ENCODE measurements at regions not wholly inside any gene's neighbourhood (a gene's known extent, or its start where the extent isn't known, plus 50 kb on each side); places are given as distances from the start of the nearest gene placed in this dataset.
A peak's percentile ranks its signal among the peaks of the same experiment; 100 is the strongest.
"Not testable (repeated sequence)": the region's sequence is repeated elsewhere in the genome, so short reads cannot be mapped to it uniquely, and the experiment has no call there.

- not testable (repeated sequence) for DNase-seq (ENCODE audit: low spot score)
These were observed 846.2 kb downstream of the RNF144A start for GRCh38 chr2:7763418-7763817.

- no peak for DNase-seq (ENCODE audit: low spot score)
These were observed 848.0 kb downstream of the RNF144A start for GRCh38 chr2:7765236-7765635.

- DNase-seq (ENCODE audit: low spot score) = no peak
These were observed 849.0 kb downstream of the RNF144A start for GRCh38 chr2:7766088-7766722.

- no peak for DNase-seq (ENCODE audit: low spot score)
These were observed 849.9 kb downstream of the RNF144A start for GRCh38 chr2:7766978-7767565.

- no peak for DNase-seq (ENCODE audit: low spot score)
These were observed 850.7 kb downstream of the RNF144A start for GRCh38 chr2:7767902-7768301.

- no peak for DNase-seq (ENCODE audit: low spot score)
These were observed 854.6 kb downstream of the RNF144A start for GRCh38 chr2:7771781-7772180.

GRCh38 chr2:7773362-7774360 lies 856.4 kb downstream of the RNF144A start:
- DNase-seq (ENCODE audit: low spot score) = no peak

GRCh38 chr2:7774481-7774880 lies 857.3 kb downstream of the RNF144A start:
- no peak for DNase-seq (ENCODE audit: low spot score)

- no peak for DNase-seq (ENCODE audit: low spot score)
These were observed 860.5 kb downstream of the RNF144A start for GRCh38 chr2:7777668-7778067.

GRCh38 chr2:7780321-7780720 lies 863.1 kb downstream of the RNF144A start:
- DNase-seq (ENCODE audit: low spot score) = peak; percentile 14

GRCh38 chr2:7785700-7786099 lies 868.5 kb downstream of the RNF144A start:
- no peak for DNase-seq (ENCODE audit: low spot score)

GRCh38 chr2:7788736-7789135 lies 871.5 kb downstream of the RNF144A start:
- no peak for DNase-seq (ENCODE audit: low spot score)

- DNase-seq (ENCODE audit: low spot score) = peak; percentile 55
These were observed 874.9 kb downstream of the RNF144A start for GRCh38 chr2:7792031-7792651.

GRCh38 chr2:7795778-7796563 lies 878.8 kb downstream of the RNF144A start:
- no peak for DNase-seq (ENCODE audit: low spot score)

- DNase-seq (ENCODE audit: low spot score) = no peak
These were observed 881.8 kb upstream of the ID2 start for GRCh38 chr2:7800031-7800430.

GRCh38 chr2:7801212-7801611 lies 880.6 kb upstream of the ID2 start:
- DNase-seq (ENCODE audit: low spot score) = no peak

GRCh38 chr2:7803515-7803914 lies 878.3 kb upstream of the ID2 start:
- no peak for DNase-seq (ENCODE audit: low spot score)

GRCh38 chr2:7809640-7810039 lies 872.2 kb upstream of the ID2 start:
- no peak for DNase-seq (ENCODE audit: low spot score)

GRCh38 chr2:7811073-7811472 lies 870.8 kb upstream of the ID2 start:
- no peak for DNase-seq (ENCODE audit: low spot score)

GRCh38 chr2:7812231-7812995 lies 869.4 kb upstream of the ID2 start:
- no peak for DNase-seq (ENCODE audit: low spot score)
